CD4-positive, alpha-beta T cell treated with Interleukin-4 for 4 hours (primary cell): ENCODE measurements at regions not wholly inside any gene's neighbourhood (a gene's known extent, or its start where the extent isn't known, plus 50 kb on each side); places are given as distances from the start of the nearest gene placed in this dataset.

Experiments
- DNase-seq: peaks from one replicate; pipeline ENCODE4 v3.0.0-alpha.2; 2020

GRCh38 chr16:56087626-56088025 is 103.7 kb upstream of the GNAO1 start:
- DNase-seq: no peak

GRCh38 chr16:56081371-56081770 is 109.9 kb upstream of the GNAO1 start:
- no peak for DNase-seq

- DNase-seq: no peak
Observed at GRCh38 chr16:56075732-56076388, 115.4 kb upstream of the GNAO1 start.

GRCh38 chr16:56073508-56073907 is 117.8 kb upstream of the GNAO1 start:
- no peak for DNase-seq

GRCh38 chr16:56072096-56072495 is 119.2 kb upstream of the GNAO1 start:
- DNase-seq: no peak

- no peak for DNase-seq
Observed at GRCh38 chr16:56068816-56069215, 122.5 kb upstream of the GNAO1 start.

GRCh38 chr16:56068314-56068713 is 123.0 kb upstream of the GNAO1 start:
- DNase-seq: no peak

- no peak for DNase-seq
Observed at GRCh38 chr16:56067406-56067805, 123.9 kb upstream of the GNAO1 start.

GRCh38 chr16:56066617-56067016 is 124.7 kb upstream of the GNAO1 start:
- no peak for DNase-seq

GRCh38 chr16:56063111-56063510 is 128.2 kb upstream of the GNAO1 start:
- DNase-seq: no peak

GRCh38 chr16:56057151-56057550 is 134.1 kb upstream of the GNAO1 start:
- DNase-seq: no peak

- no peak for DNase-seq
Observed at GRCh38 chr16:56050916-56051315, 140.4 kb upstream of the GNAO1 start.

GRCh38 chr16:56048425-56049105 is 142.7 kb upstream of the GNAO1 start:
- peak; percentile 14 for DNase-seq

- DNase-seq: no peak
Observed at GRCh38 chr16:56047307-56048234, 143.7 kb upstream of the GNAO1 start.

- DNase-seq: no peak
Observed at GRCh38 chr16:56042416-56042815, 148.9 kb upstream of the GNAO1 start.

GRCh38 chr16:56041556-56042140 is 149.6 kb upstream of the GNAO1 start:
- peak; percentile 33 for DNase-seq

GRCh38 chr16:56038564-56039098 is 152.7 kb upstream of the GNAO1 start:
- DNase-seq: no peak

- DNase-seq: no peak
Observed at GRCh38 chr16:56032072-56032471, 156.9 kb upstream of the CES5A start.

GRCh38 chr16:56029026-56029425 is 153.9 kb upstream of the CES5A start:
- no peak for DNase-seq

GRCh38 chr16:56022818-56023217 is 147.6 kb upstream of the CES5A start:
- DNase-seq: no peak

- no peak for DNase-seq
Observed at GRCh38 chr16:56019274-56019673, 144.1 kb upstream of the CES5A start.

GRCh38 chr16:56013962-56014552 is 138.9 kb upstream of the CES5A start:
- peak; percentile 5 for DNase-seq

GRCh38 chr16:56012482-56012811 is 137.3 kb upstream of the CES5A start:
- DNase-seq: no peak
